ENCODE measurements at regions not wholly inside any gene's neighbourhood (a gene's known extent, or its start where the extent isn't known, plus 50 kb on each side); places are given as distances from the start of the nearest gene placed in this dataset.
"Not testable (repeated sequence)": the region's sequence is repeated elsewhere in the genome, so short reads cannot be mapped to it uniquely, and the experiment has no call there.

DNA sequence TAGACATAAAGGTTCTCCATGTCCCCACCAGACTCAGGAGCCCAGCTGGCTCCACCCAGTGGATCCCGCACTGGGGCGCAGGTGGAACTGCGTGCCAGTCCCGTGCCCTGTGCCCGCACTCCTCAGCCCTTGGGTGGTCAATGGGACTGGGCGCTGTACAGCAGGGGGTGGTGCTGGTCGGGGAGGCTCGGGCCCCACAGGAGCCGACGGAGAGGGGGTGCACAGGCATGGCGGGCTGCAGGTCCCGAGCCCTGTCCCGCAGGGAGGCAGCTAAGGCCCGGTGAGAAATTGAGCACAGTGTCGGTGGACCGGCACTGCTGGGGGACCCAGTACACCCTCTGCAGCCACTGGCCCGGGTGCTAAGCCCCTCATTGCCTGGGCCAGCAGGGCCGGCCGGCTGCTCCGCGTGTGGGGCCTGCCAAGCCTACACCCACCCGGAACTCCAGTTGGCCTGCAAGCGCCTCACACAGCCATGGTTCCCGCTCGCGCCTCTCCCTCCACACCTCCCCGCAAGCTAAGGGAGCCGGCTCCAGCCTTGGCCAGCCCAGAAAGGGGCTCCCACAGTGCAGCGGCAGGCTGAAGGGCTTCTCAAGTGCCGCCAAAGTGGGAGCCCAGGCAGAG is 832.9 kb downstream of the CENPC start:
- ATAC-seq (ENCODE audit: poor library complexity); DNase-seq; intact Hi-C loops (cut with DNase I): not testable (repeated sequence)

DNA sequence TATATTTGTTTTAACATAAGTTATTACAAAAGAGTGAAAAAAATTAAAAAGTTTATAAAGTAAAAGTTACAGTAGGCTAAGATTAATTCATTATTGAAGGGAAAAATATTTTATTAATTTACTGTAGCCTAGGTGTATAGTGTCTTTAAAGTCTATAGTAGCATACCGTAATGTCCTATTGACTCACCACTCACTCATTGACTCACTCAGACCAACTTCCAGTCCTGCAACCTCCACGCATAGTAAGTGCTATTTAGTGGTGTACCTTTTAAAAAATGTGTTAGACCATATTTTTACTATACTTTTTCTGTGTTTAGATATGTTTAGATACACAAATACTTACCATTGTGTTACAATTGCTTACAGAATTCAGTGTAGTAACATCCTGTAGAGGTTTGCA is 841.1 kb downstream of the CENPC start:
- intact Hi-C loops (cut with DNase I): no loop called here
- DNase-seq: no peak
- no peak for ATAC-seq (ENCODE audit: poor library complexity)

- no peak for ATAC-seq (ENCODE audit: poor library complexity)
- intact Hi-C loops (cut with DNase I): no loop called here
- no peak for DNase-seq
Measured at GRCh38 chr4:66694739-66695138, 850.6 kb downstream of the CENPC start.

- no peak for ATAC-seq (ENCODE audit: poor library complexity)
- DNase-seq: no peak
- intact Hi-C loops (cut with DNase I): no loop called here
Measured at GRCh38 chr4:66693694-66694093, 851.6 kb downstream of the CENPC start.

- intact Hi-C loops (cut with DNase I): no loop called here
- DNase-seq: no peak
- no peak for ATAC-seq (ENCODE audit: poor library complexity)
Measured at GRCh38 chr4:66691101-66691500, 854.2 kb downstream of the CENPC start.

GRCh38 chr4:66688674-66689073 is 856.6 kb downstream of the CENPC start:
- intact Hi-C loops (cut with DNase I): no loop called here
- ATAC-seq (ENCODE audit: poor library complexity): no peak
- no peak for DNase-seq

DNA sequence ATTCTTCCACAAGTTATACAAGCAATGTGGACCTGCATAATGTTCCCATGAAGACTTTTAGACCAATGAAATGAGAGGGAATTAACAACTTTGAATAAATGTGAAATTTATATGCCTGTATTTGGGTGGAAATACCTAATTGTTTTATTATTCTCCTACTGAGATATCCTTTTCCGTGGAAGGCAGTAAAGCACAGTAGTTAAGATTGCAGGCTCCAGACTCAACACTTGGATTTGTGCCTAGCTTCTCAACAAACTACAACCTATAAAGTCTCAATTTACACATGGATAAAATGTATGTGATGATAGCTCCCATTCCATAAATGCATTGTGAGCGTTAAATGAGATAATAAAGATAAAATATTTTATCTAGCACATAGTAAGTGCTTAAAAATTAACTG is 857.8 kb downstream of the CENPC start:
- ATAC-seq (ENCODE audit: poor library complexity) (no peak), DNase-seq (no peak)
- intact Hi-C loops (cut with DNase I): no loop called here

GRCh38 chr4:66681962-66682361 is 863.3 kb downstream of the CENPC start:
- ATAC-seq (ENCODE audit: poor library complexity) (no peak), DNase-seq (no peak)
- intact Hi-C loops (cut with DNase I): no loop called here

- ATAC-seq (ENCODE audit: poor library complexity): no peak
- DNase-seq: no peak
- intact Hi-C loops (cut with DNase I): no loop called here
Measured at GRCh38 chr4:66667249-66667648, 878.1 kb downstream of the CENPC start.

DNA sequence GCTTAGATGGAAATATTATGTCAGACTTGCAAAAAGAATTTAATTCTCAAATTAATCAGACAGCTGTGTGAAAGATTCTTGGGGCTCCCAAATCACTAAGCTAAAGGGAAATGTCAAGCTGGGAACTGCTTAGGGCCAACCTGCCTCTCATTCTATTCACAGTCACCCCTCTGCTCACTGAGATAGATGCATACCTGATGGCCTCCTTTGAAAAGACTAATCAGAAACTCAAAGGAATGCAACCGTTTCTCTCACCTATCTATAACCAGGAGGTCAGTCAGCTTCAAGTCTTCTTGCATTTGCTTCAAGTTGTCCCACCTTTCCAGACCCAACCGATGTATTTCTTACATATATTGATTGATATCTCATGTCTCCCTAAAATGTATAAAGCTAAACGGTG is 882.7 kb downstream of the CENPC start:
- no peak for ATAC-seq (ENCODE audit: poor library complexity)
- DNase-seq: no peak
- intact Hi-C loops (cut with DNase I): no loop called here

- intact Hi-C loops (cut with DNase I): no loop called here
- DNase-seq: no peak
- no peak for ATAC-seq (ENCODE audit: poor library complexity)
Measured at GRCh38 chr4:66658809-66659208, 886.5 kb downstream of the CENPC start.

DNA sequence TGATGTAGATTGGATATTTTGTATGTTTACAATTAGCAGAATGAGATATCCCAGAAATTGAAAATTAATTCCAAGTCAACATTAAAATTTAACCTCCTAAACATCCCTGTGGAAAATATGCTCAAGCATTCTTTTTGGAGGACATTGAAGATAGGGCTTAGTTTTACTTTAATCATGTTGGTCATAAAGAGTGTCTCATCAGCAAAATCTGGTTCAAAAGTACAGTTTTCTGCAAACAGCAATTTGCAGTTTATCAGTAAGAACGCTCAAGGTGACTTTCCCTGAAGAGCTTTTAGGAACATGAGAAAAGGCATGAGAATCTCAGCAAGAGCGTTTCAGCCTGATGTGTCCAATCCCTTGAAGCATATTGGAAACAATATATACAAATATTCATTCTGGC is 889.8 kb downstream of the CENPC start:
- no peak for DNase-seq
- ATAC-seq (ENCODE audit: poor library complexity): no peak
- intact Hi-C loops (cut with DNase I): no loop called here

GRCh38 chr4:66653937-66654336 is 891.4 kb downstream of the CENPC start:
- intact Hi-C loops (cut with DNase I): no loop called here
- ATAC-seq (ENCODE audit: poor library complexity): no peak
- DNase-seq: no peak

GRCh38 chr4:66649236-66649635 is 896.1 kb downstream of the CENPC start:
- no peak for ATAC-seq (ENCODE audit: poor library complexity)
- intact Hi-C loops (cut with DNase I): no loop called here
- DNase-seq: no peak

DNA sequence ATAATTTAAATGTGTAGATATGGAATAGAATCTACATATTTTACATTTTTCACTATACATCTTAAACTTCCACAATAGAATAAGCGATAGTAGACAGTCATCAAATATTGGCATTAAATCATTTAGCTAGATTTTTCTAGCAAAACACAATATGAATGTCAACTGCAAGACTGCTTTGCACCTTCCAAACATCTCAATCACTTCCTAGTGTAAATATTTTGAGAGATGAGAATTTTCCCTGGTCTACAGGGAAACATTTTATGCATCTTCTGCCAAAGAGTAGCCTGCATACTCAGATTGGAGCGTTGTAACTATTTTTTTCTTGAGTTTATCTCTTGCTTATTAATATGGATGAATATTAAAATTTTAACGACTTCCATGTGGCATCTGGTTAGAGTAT is 897.4 kb downstream of the CENPC start:
- intact Hi-C loops (cut with DNase I): no loop called here
- DNase-seq (no peak), ATAC-seq (ENCODE audit: poor library complexity) (no peak)

- ATAC-seq (ENCODE audit: poor library complexity) (no peak), DNase-seq (no peak)
- intact Hi-C loops (cut with DNase I): no loop called here
Measured at GRCh38 chr4:66647476-66647875, 897.8 kb downstream of the CENPC start.

- ATAC-seq (ENCODE audit: poor library complexity) (no peak), DNase-seq (no peak)
- intact Hi-C loops (cut with DNase I): no loop called here
Measured at GRCh38 chr4:66640233-66640990, 904.9 kb downstream of the CENPC start.

DNA sequence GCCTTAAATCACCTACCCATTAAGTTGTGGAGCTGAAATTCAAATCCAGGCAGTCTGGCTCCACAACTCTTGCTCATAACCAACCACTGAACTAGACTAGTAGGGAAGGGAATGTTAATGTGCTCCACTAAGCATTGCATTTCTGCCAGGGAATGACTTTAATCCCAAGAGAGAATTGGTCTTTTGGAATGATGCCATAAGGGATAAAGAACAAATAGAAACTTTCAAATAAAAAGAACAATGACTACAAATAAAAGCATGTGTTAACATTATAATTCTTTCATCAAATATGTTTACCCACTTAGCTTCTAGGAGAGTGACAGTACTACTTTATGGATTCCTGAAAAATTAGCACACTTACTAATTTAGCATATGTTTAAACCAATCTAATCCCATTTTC is 905.9 kb downstream of the CENPC start:
- DNase-seq (no peak), ATAC-seq (ENCODE audit: poor library complexity) (no peak)
- intact Hi-C loops (cut with DNase I): no loop called here

GRCh38 chr4:66636349-66636748 is 909.0 kb downstream of the CENPC start:
- intact Hi-C loops (cut with DNase I): no loop called here
- no peak for ATAC-seq (ENCODE audit: poor library complexity)
- DNase-seq: no peak

- intact Hi-C loops (cut with DNase I): no loop called here
- no peak for DNase-seq
- no peak for ATAC-seq (ENCODE audit: poor library complexity)
Measured at GRCh38 chr4:66633477-66633876, 911.8 kb downstream of the CENPC start.

GRCh38 chr4:66629927-66630326 is 915.4 kb downstream of the CENPC start:
- intact Hi-C loops (cut with DNase I): no loop called here
- ATAC-seq (ENCODE audit: poor library complexity) (no peak), DNase-seq (no peak)

All from Right ventricle myocardium superior (tissue), 1 donor.